ENCODE measurements at regions not wholly inside any gene's neighbourhood (a gene's known extent, or its start where the extent isn't known, plus 50 kb on each side); places are given as distances from the start of the nearest gene placed in this dataset.

GRCh38 chr2:115976916-115977315, 1534.5 kb downstream of the DPP10 start:
- Histone ChIP-seq H3K27me3 (ENCODE audit: control insufficient read depth, insufficient read depth, low read length) (no peaks in the 10 kb centered on the region), H3K4me3 (ENCODE audit: low read depth in 2 of 2, low read length in 2 of 2) (no peak overlapping the region), H3K27ac (ENCODE audit: low read length) (no peak overlapping the region), H3K36me3 (ENCODE audit: control insufficient read depth, insufficient read depth, low read length) (no peaks in the 10 kb centered on the region), H3K9me3 (ENCODE audit: control insufficient read depth, insufficient read depth, low read depth, low read length) (no peaks in the 10 kb centered on the region), H3K4me1 (ENCODE audit: control insufficient read depth, insufficient read depth, low read length) (no peaks in the 10 kb centered on the region)
- intact Hi-C loops (cut with micrococcal nuclease; ENCODE audit: unreplicated experiment), result no loop called here
- CTCF ChIA-PET, result interaction anchor here (0.6 kb wide), 1 partner anchor 474 kb away, joined by 3 read pairs; no protein-coding TSS in a partner anchor
- in situ Hi-C loops (cut with HindIII; ENCODE audit: low pct_unique_long_range_greater_than_20kb, low sequenced_read_pairs), result no loop called here
- no peak for ATAC-seq
- POLR2A ChIA-PET, result no interaction called here
- DNase-seq (ENCODE audit: low read depth, low spot score), result no peak
- TF ChIP-seq SIN3A (IDR thresholded peaks at IDR 0.05; ENCODE audit: borderline replicate concordance, insufficient read depth, low read depth, low read length), result no peak
- no peak for TF ChIP-seq TCF7L2 (IDR thresholded peaks at IDR 0.05; ENCODE audit: low read depth, low read length)
- TF ChIP-seq POLR2AphosphoS5 (IDR thresholded peaks at IDR 0.05; ENCODE audit: low read depth, low read length), result no peak
- TF ChIP-seq CTCF (IDR thresholded peaks at IDR 0.05), result no peak
- no peak for TF ChIP-seq REST (IDR thresholded peaks at IDR 0.05; ENCODE audit: insufficient read depth in 1 of 2, low read depth in 2 of 2, low read length in 1 of 2)
- BruUV-seq (replicated peaks), result no TSS peak

- in situ Hi-C loops (cut with HindIII; ENCODE audit: low pct_unique_long_range_greater_than_20kb, low sequenced_read_pairs) (no loop called here), intact Hi-C loops (cut with micrococcal nuclease; ENCODE audit: unreplicated experiment) (no loop called here)
- ChIA-PET CTCF (no interaction called here), POLR2A (no interaction called here)
- TF ChIP-seq POLR2AphosphoS5 (IDR thresholded peaks at IDR 0.05; ENCODE audit: low read depth, low read length) (no peak), TCF7L2 (IDR thresholded peaks at IDR 0.05; ENCODE audit: low read depth, low read length) (no peak), REST (IDR thresholded peaks at IDR 0.05; ENCODE audit: insufficient read depth in 1 of 2, low read depth in 2 of 2, low read length in 1 of 2) (no peak), CTCF (IDR thresholded peaks at IDR 0.05) (no peak), SIN3A (IDR thresholded peaks at IDR 0.05; ENCODE audit: borderline replicate concordance, insufficient read depth, low read depth, low read length) (no peak)
- no peak for ATAC-seq
- Histone ChIP-seq H3K36me3 (ENCODE audit: control insufficient read depth, insufficient read depth, low read length) (no peaks in the 10 kb centered on the region), H3K27ac (ENCODE audit: low read length) (no peak overlapping the region), H3K27me3 (ENCODE audit: control insufficient read depth, insufficient read depth, low read length) (no peaks in the 10 kb centered on the region), H3K4me3 (ENCODE audit: low read depth in 2 of 2, low read length in 2 of 2) (no peak overlapping the region), H3K4me1 (ENCODE audit: control insufficient read depth, insufficient read depth, low read length) (no peaks in the 10 kb centered on the region), H3K9me3 (ENCODE audit: control insufficient read depth, insufficient read depth, low read depth, low read length) (no peaks in the 10 kb centered on the region)
- DNase-seq (ENCODE audit: low read depth, low spot score), result no peak
- BruUV-seq (replicated peaks), result no TSS peak
Observed at GRCh38 chr2:115999039-115999438, 1556.6 kb downstream of the DPP10 start.
